ENCODE measurements at regions not wholly inside any gene's neighbourhood (a gene's known extent, or its start where the extent isn't known, plus 50 kb on each side); places are given as distances from the start of the nearest gene placed in this dataset.
A peak's percentile ranks its signal among the peaks of the same experiment; 100 is the strongest.

DNA sequence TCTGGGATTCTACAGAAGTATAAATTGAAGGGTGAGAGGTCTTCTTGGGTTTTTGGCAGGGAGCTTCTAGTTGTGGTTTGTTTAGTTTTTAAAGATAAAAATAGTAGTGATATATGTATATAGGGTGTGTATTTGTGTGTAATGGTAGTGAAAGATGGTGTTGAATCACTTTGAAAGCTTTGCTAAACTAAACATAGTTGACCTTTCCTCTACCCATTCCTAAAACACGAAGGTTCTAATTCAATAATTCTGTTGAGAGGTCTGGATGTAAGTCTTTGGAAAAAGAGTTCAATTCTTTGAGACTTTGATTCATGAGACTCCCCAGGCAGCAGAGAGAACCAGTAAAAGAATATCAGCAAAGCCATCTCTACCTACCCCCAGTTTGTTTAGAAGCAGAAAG is 247.9 kb upstream of the DUSP10 start:
- H4K12ac ChIP-seq (ENCODE audit: low read depth, low read length): no peak overlapping the region
- H3K23ac ChIP-seq (ENCODE audit: low read length): no peak overlapping the region
- no peaks in the 10 kb centered on the region for H3K36me3 ChIP-seq (ENCODE audit: control insufficient read depth in 1 of 2, insufficient read depth in 2 of 2, low read length in 2 of 2)
- H3K4me3 ChIP-seq (ENCODE audit: low read depth, low read length): no peak overlapping the region
- no peaks in the 10 kb centered on the region for H3K27me3 ChIP-seq (ENCODE audit: insufficient read depth, low read length)
- no peak overlapping the region for H2BK12ac ChIP-seq (ENCODE audit: low read length)
- no peak overlapping the region for H3K4me2 ChIP-seq (ENCODE audit: low read length)
- no peaks in the 10 kb centered on the region for H3K9me3 ChIP-seq (ENCODE audit: insufficient read depth, low read depth, low read length)
- H2BK120ac ChIP-seq (ENCODE audit: insufficient read depth, low read length, poor library complexity): no peak overlapping the region
- H3K4ac ChIP-seq (ENCODE audit: low read depth, low read length): no peak overlapping the region
- no peaks in the 10 kb centered on the region for H3K79me1 ChIP-seq (ENCODE audit: low read length)
- DNase-seq: no peak
- H3K18ac ChIP-seq (ENCODE audit: low read length): no peak overlapping the region
- H3K27ac ChIP-seq (ENCODE audit: low read depth, low read length): no peak overlapping the region
- H2BK5ac ChIP-seq (ENCODE audit: low read depth, low read length, poor library complexity): no peak overlapping the region
- no peak overlapping the region for H4K91ac ChIP-seq (ENCODE audit: low read depth, low read length)
- no peaks in the 10 kb centered on the region for H3K79me2 ChIP-seq (ENCODE audit: control insufficient read depth, insufficient read depth, low read length, poor library complexity)
- no peaks in the 10 kb centered on the region for H3K4me1 ChIP-seq (ENCODE audit: control insufficient read depth in 1 of 2, insufficient read depth in 2 of 2, low read length in 2 of 2)
- no peak overlapping the region for H2AFZ ChIP-seq (ENCODE audit: insufficient read depth, low read length, poor library complexity)
- H3K9ac ChIP-seq (ENCODE audit: low read length): no peak overlapping the region
- no peak overlapping the region for H2AK5ac ChIP-seq (ENCODE audit: low read length)
- H4K8ac ChIP-seq (ENCODE audit: low read depth, low read length): no peak overlapping the region
- no peak overlapping the region for H3K14ac ChIP-seq (ENCODE audit: low read length)
- WGBS (ENCODE audit: extremely low coverage, insufficient coverage, insufficient read length): no CpG with 5 or more reads among the region's 1 CpG

DNA sequence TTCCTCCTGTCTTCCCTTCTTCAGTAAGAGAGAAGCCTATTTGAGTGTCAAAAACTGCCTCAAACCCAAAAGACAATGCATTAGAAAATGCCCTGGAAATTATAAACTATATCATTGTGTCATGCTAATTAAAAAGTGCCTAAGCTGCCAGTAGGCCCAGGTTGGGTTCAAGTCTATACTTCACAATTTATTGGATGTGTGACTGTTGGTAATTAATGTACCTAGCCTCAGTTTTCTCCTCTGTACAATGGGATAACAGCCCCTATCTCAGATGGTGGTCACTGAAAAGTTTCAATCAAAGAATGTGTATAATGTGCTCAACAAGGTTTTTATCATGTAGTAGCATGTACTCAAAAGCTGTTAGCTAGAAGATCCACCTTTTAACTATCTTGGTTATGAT is 246.9 kb upstream of the DUSP10 start:
- Histone ChIP-seq H2BK120ac (ENCODE audit: insufficient read depth, low read length, poor library complexity) (no peak overlapping the region), H3K79me1 (ENCODE audit: low read length) (no peaks in the 10 kb centered on the region), H3K14ac (ENCODE audit: low read length) (no peak overlapping the region), H2BK12ac (ENCODE audit: low read length) (no peak overlapping the region), H3K4ac (ENCODE audit: low read depth, low read length) (no peak overlapping the region), H3K27ac (ENCODE audit: low read depth, low read length) (no peak overlapping the region), H3K4me1 (ENCODE audit: control insufficient read depth in 1 of 2, insufficient read depth in 2 of 2, low read length in 2 of 2) (no peaks in the 10 kb centered on the region), H3K18ac (ENCODE audit: low read length) (no peak overlapping the region), H2BK5ac (ENCODE audit: low read depth, low read length, poor library complexity) (no peak overlapping the region), H2AK5ac (ENCODE audit: low read length) (no peak overlapping the region), H3K27me3 (ENCODE audit: insufficient read depth, low read length) (no peaks in the 10 kb centered on the region), H3K9ac (ENCODE audit: low read length) (no peak overlapping the region), H3K4me2 (ENCODE audit: low read length) (no peak overlapping the region), H2AFZ (ENCODE audit: insufficient read depth, low read length, poor library complexity) (no peak overlapping the region), H3K4me3 (ENCODE audit: low read depth, low read length) (no peak overlapping the region), H4K91ac (ENCODE audit: low read depth, low read length) (no peak overlapping the region), H3K23ac (ENCODE audit: low read length) (no peak overlapping the region), H4K12ac (ENCODE audit: low read depth, low read length) (no peak overlapping the region), H3K9me3 (ENCODE audit: insufficient read depth, low read depth, low read length) (no peaks in the 10 kb centered on the region), H3K36me3 (ENCODE audit: control insufficient read depth in 1 of 2, insufficient read depth in 2 of 2, low read length in 2 of 2) (no peaks in the 10 kb centered on the region), H4K8ac (ENCODE audit: low read depth, low read length) (no peak overlapping the region), H3K79me2 (ENCODE audit: control insufficient read depth, insufficient read depth, low read length, poor library complexity) (no peaks in the 10 kb centered on the region)
- DNase-seq: no peak

DNA sequence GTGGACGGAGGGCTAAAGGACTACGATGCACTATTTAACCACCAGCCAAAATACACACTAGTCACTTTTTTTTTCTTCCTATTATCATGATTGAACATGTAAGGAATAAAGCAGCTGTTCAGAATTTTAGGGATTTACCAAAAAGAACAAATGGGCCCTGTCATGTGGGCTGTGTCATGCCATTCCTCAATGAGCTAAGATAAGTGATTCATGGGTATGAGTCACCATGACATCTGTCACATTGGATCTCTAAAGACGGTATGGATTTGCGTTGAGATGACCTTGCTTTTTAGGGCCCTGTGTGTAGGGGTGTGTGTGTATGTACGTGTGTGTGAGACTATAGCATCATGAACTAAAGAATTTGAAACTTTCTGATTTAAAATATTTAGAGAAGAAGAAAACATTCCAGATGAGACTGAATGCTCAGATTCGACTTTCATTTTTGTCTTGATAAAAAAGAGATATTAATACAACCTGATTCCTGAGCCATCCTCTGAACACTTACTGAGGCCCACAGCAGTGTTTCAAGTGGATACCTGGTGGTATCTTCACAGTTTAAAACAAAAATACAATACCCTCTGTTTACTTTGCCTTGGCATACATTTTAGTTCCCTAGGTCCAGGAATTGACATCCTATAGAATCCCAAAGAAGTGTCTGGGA is 246.1 kb upstream of the DUSP10 start:
- WGBS (ENCODE audit: extremely low coverage, insufficient coverage, insufficient read length): no CpG with 5 or more reads among the region's 6 CpGs
- Histone ChIP-seq H2AFZ (ENCODE audit: insufficient read depth, low read length, poor library complexity) (no peak overlapping the region), H3K27ac (ENCODE audit: low read depth, low read length) (no peak overlapping the region), H3K4ac (ENCODE audit: low read depth, low read length) (no peak overlapping the region), H3K27me3 (ENCODE audit: insufficient read depth, low read length) (no peaks in the 10 kb centered on the region), H3K9ac (ENCODE audit: low read length) (no peak overlapping the region), H3K23ac (ENCODE audit: low read length) (no peak overlapping the region), H3K4me3 (ENCODE audit: low read depth, low read length) (no peak overlapping the region), H2BK12ac (ENCODE audit: low read length) (no peak overlapping the region), H3K14ac (ENCODE audit: low read length) (no peak overlapping the region), H2BK5ac (ENCODE audit: low read depth, low read length, poor library complexity) (no peak overlapping the region), H3K4me1 (ENCODE audit: control insufficient read depth in 1 of 2, insufficient read depth in 2 of 2, low read length in 2 of 2) (no peaks in the 10 kb centered on the region), H3K79me2 (ENCODE audit: control insufficient read depth, insufficient read depth, low read length, poor library complexity) (no peaks in the 10 kb centered on the region), H4K12ac (ENCODE audit: low read depth, low read length) (no peak overlapping the region), H4K91ac (ENCODE audit: low read depth, low read length) (no peak overlapping the region), H4K8ac (ENCODE audit: low read depth, low read length) (no peak overlapping the region), H2BK120ac (ENCODE audit: insufficient read depth, low read length, poor library complexity) (no peak overlapping the region), H3K9me3 (ENCODE audit: insufficient read depth, low read depth, low read length) (no peaks in the 10 kb centered on the region), H3K4me2 (ENCODE audit: low read length) (no peak overlapping the region), H3K79me1 (ENCODE audit: low read length) (no peaks in the 10 kb centered on the region), H3K18ac (ENCODE audit: low read length) (no peak overlapping the region), H3K36me3 (ENCODE audit: control insufficient read depth in 1 of 2, insufficient read depth in 2 of 2, low read length in 2 of 2) (no peaks in the 10 kb centered on the region), H2AK5ac (ENCODE audit: low read length) (no peak overlapping the region)
- DNase-seq: peak; percentile 57 to 81

DNA sequence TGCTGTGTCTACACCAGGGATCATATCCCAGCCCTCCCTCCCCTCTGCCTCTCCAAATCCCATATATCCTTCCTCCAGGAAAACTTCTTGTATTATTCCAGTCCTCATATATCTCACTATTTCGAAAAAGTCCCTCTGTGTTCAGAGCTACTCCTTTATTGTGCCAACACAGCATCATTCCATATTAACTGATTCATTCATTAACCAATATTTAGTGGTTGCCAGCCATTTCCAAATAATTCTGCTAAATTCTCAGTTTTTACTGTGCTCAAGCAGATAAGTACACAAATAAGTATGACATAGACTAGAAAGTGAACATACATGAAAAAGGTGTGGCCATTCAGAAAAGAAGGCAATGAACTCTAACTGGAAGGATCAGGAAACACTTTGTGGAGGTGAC is 241.6 kb upstream of the DUSP10 start:
- H3K23ac ChIP-seq (ENCODE audit: low read length): no peak overlapping the region
- H2AK5ac ChIP-seq (ENCODE audit: low read length): no peak overlapping the region
- no peak overlapping the region for H3K9ac ChIP-seq (ENCODE audit: low read length)
- no peak overlapping the region for H4K91ac ChIP-seq (ENCODE audit: low read depth, low read length)
- H3K4me3 ChIP-seq (ENCODE audit: low read depth, low read length): no peak overlapping the region
- H4K12ac ChIP-seq (ENCODE audit: low read depth, low read length): no peak overlapping the region
- no peak for DNase-seq
- no peak overlapping the region for H2BK5ac ChIP-seq (ENCODE audit: low read depth, low read length, poor library complexity)
- no peak overlapping the region for H3K14ac ChIP-seq (ENCODE audit: low read length)
- no peak overlapping the region for H2BK120ac ChIP-seq (ENCODE audit: insufficient read depth, low read length, poor library complexity)
- H3K27me3 ChIP-seq (ENCODE audit: insufficient read depth, low read length): no peaks in the 10 kb centered on the region
- no peak overlapping the region for H2BK12ac ChIP-seq (ENCODE audit: low read length)
- no peaks in the 10 kb centered on the region for H3K79me2 ChIP-seq (ENCODE audit: control insufficient read depth, insufficient read depth, low read length, poor library complexity)
- H3K4me2 ChIP-seq (ENCODE audit: low read length): no peak overlapping the region
- H3K4ac ChIP-seq (ENCODE audit: low read depth, low read length): no peak overlapping the region
- H3K27ac ChIP-seq (ENCODE audit: low read depth, low read length): no peak overlapping the region
- no CpG with 5 or more reads among the region's 1 CpG for WGBS (ENCODE audit: extremely low coverage, insufficient coverage, insufficient read length)
- no peak overlapping the region for H2AFZ ChIP-seq (ENCODE audit: insufficient read depth, low read length, poor library complexity)
- no peaks in the 10 kb centered on the region for H3K4me1 ChIP-seq (ENCODE audit: control insufficient read depth in 1 of 2, insufficient read depth in 2 of 2, low read length in 2 of 2)
- H3K9me3 ChIP-seq (ENCODE audit: insufficient read depth, low read depth, low read length): no peaks in the 10 kb centered on the region
- H3K79me1 ChIP-seq (ENCODE audit: low read length): no peaks in the 10 kb centered on the region
- H4K8ac ChIP-seq (ENCODE audit: low read depth, low read length): no peak overlapping the region
- H3K36me3 ChIP-seq (ENCODE audit: control insufficient read depth in 1 of 2, insufficient read depth in 2 of 2, low read length in 2 of 2): no peaks in the 10 kb centered on the region
- no peak overlapping the region for H3K18ac ChIP-seq (ENCODE audit: low read length)
